NCI-H1694 treated with DMSO at 0.1 percent for 48 hours (cell line): ENCODE measurements at regions not wholly inside any gene's neighbourhood (a gene's known extent, or its start where the extent isn't known, plus 50 kb on each side); places are given as distances from the start of the nearest gene placed in this dataset.
"Not testable (repeated sequence)": the region's sequence is repeated elsewhere in the genome, so short reads cannot be mapped to it uniquely, and the experiment has no call there.

Experiments
- DNase-seq: peaks from one replicate; lab custom pipeline; 2025; lab: John Stamatoyannopoulos, UW

- no peak for DNase-seq
These were observed 976.8 kb downstream of the TBC1D32 start for GRCh38 chr6:120357447-120357846.

- no peak for DNase-seq
These were observed 978.5 kb downstream of the TBC1D32 start for GRCh38 chr6:120355822-120356221.

- DNase-seq, result no peak
These were observed 979.7 kb downstream of the TBC1D32 start for GRCh38 chr6:120354452-120355098.

- DNase-seq, result no peak
These were observed 981.8 kb downstream of the TBC1D32 start for GRCh38 chr6:120352491-120352890.

- no peak for DNase-seq
These were observed 985.4 kb downstream of the TBC1D32 start for GRCh38 chr6:120348926-120349325.

GRCh38 chr6:120328521-120328920, 979.0 kb upstream of the MAN1A1 start:
- DNase-seq, result no peak

GRCh38 chr6:120320481-120321162, 971.1 kb upstream of the MAN1A1 start:
- no peak for DNase-seq

GRCh38 chr6:120304223-120304622, 954.7 kb upstream of the MAN1A1 start:
- DNase-seq, result no peak

- DNase-seq, result no peak
These were observed 954.0 kb upstream of the MAN1A1 start for GRCh38 chr6:120303527-120303926.

GRCh38 chr6:120302041-120302440, 952.5 kb upstream of the MAN1A1 start:
- no peak for DNase-seq

- no peak for DNase-seq
These were observed 941.4 kb upstream of the MAN1A1 start for GRCh38 chr6:120290964-120291363.

GRCh38 chr6:120282005-120282404, 932.4 kb upstream of the MAN1A1 start:
- no peak for DNase-seq

GRCh38 chr6:120279466-120280167, 930.1 kb upstream of the MAN1A1 start:
- DNase-seq, result no peak

- DNase-seq, result no peak
These were observed 929.3 kb upstream of the MAN1A1 start for GRCh38 chr6:120278689-120279396.

GRCh38 chr6:120274547-120274946, 925.0 kb upstream of the MAN1A1 start:
- no peak for DNase-seq

- no peak for DNase-seq
These were observed 923.9 kb upstream of the MAN1A1 start for GRCh38 chr6:120273411-120273810.

GRCh38 chr6:120272038-120272437, 922.5 kb upstream of the MAN1A1 start:
- DNase-seq, result no peak

GRCh38 chr6:120268256-120268655, 918.7 kb upstream of the MAN1A1 start:
- not testable (repeated sequence) for DNase-seq

- no peak for DNase-seq
These were observed 912.8 kb upstream of the MAN1A1 start for GRCh38 chr6:120262354-120262753.

- DNase-seq, result no peak
These were observed 911.1 kb upstream of the MAN1A1 start for GRCh38 chr6:120260636-120261035.

GRCh38 chr6:120254651-120255050, 905.1 kb upstream of the MAN1A1 start:
- no peak for DNase-seq

- no peak for DNase-seq
These were observed 898.9 kb upstream of the MAN1A1 start for GRCh38 chr6:120248451-120248850.

- no peak for DNase-seq
These were observed 887.7 kb upstream of the MAN1A1 start for GRCh38 chr6:120237221-120237620.
